NCI-H460 (cell line): ENCODE measurements at regions not wholly inside any gene's neighbourhood (a gene's known extent, or its start where the extent isn't known, plus 50 kb on each side); places are given as distances from the start of the nearest gene placed in this dataset.
A peak's percentile ranks its signal among the peaks of the same experiment; 100 is the strongest.
"Not testable (repeated sequence)": the region's sequence is repeated elsewhere in the genome, so short reads cannot be mapped to it uniquely, and the experiment has no call there.

Experiments used
- DNase-seq: peaks from one replicate; pipeline ENCODE4 v3.0.0-alpha.2; 2016; ENCODE audit warnings: low read depth; ENCODE audit errors: extremely low read depth

DNA sequence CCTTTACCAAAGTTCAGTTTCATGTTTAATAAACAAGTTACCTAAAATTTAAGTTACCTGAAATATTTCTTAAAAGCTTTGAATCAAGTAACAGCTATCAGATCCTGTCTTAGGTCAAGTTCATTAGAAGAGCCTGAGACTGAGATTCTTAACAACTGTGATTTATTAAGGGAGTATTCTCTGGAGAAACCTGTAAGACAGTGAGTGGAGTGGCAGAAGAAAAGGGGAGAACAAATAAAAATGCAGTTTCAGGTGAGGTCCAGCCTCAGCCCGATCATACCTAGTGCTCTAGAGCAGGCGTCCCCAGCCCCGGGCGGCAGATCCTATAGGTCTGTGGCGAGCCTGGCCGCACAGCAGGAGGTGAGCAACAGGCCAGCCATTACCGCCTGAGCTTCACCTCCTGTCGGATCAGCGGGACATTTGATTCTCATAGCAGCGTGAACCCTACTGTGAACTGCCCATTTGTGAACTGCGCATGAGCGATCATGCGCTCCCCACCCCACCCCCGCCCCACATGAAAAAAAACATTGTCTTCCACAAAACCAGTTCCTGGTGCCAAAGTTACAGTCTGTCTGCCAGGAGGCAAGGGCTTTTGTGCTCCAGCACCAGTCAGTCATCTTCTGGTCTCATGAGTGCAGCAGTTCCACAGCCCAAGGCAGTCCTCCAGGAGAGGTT is 59.2 kb upstream of the ADGRB3 start:
- peak; percentile 54 for DNase-seq

DNA sequence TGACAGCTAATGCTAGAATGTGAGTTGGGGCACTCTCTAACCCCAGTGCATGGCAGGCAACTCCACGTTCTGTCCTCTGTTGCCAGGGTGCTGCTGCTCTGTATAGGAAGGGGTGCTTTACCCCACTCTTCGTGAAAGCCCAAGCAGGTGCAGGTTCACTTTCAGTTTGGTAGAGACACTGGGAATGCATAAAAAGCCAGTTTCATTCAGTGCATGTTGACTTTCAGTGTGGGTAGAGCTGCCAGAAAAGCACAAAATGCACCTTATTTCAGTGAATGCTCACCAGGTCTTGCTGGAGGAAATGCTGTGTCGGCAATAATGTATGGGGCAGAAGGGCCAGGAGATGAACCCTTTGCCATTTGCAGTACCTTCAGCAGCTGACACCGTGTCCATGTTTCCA is 62.1 kb upstream of the ADGRB3 start:
- no peak for DNase-seq

DNA sequence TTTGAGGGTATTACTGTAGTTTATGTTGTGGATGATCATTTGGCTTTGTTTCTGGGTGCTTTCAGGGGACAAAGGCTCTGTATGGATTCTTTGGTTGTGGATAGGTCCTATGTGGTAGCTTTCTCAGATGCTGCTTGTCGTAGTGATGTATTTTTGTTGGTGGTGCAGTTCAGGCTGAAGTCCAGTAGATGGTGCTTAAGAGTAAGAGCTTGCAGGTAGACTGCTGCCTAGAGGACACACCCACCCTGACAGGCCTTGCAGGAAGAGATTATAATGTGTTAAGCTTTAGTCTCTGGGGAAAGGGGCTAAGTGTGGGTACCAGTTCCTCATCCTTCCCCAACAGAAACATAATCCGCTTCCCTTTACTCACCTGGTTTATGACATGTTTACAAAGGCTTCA is 62.6 kb upstream of the ADGRB3 start:
- peak; percentile 18 for DNase-seq

DNA sequence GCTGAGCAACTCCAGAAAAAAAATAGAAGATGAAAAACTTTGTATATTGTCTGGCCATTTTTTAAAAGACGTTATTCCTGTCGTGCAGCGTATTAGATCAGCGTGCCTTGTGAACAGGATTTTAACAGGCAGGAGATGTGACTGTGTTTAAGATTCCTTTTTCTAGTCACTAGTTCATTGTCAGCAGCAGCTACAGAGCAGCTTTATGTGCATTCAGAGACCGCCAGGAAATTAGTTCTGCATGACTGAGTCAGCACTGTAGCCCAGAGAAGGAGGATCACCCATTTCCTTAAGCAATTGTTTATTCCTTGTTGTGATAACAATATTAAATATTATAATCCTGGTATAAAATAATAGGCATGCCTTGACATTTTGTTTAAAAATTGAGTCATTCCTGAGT is 75.4 kb upstream of the ADGRB3 start:
- DNase-seq, result peak; percentile 62

DNA sequence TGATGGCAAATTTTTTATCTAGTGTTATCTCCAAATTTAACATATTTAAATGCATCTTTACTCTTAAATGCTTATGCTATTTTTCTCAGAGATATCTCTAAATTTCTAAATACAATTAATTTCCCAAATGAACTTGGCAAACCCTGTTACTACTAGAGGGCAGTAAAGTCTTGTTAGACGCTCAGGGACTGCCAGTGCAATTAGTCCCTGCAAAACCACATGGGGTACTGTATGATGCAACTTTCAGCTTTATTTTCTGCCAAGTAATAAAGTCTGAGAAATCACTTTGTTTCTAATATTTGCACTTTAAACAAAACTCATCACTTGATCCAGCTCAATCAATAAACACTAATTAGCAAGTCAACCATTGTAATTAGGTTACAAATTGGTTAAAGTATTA is 76.0 kb upstream of the ADGRB3 start:
- DNase-seq, result peak; percentile 65

DNA sequence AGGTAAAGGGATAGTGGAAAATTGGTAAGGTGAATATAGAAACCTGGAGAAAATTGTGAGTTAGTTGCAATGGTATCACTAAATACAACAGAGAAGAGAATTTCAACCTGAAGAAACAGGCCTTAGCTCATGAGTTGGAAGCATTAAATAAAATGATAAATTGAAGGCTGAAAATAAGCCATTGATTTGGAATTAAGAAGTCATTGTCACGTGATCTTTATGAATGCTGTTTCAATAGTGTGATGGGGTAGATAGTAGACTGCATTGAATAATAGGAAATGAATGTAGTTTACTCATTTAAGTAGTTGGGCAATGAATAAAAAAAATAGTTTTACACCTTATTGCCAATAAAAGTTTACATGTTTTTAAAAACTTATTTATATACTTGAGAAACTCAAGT is 88.5 kb upstream of the ADGRB3 start:
- DNase-seq, result no peak

DNA sequence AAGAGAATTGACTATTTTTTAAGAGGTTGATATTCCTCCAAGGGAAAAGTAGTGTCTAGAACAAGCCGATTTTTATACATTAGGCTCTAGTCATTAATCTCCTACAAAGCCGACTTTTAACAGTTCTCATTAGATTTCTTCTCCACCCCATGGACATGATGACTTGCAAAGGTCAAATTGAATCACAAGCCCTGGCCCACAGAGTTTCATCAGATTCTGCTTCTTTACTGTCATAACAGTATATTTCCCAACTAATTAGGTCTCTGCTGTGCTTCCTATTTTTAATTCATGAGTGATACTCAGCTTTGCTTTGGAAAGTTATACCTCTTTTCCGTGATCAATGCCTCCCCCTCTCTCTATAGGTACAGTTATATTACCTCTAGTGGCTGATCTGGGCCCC is 90.6 kb upstream of the ADGRB3 start:
- DNase-seq, result no peak

DNA sequence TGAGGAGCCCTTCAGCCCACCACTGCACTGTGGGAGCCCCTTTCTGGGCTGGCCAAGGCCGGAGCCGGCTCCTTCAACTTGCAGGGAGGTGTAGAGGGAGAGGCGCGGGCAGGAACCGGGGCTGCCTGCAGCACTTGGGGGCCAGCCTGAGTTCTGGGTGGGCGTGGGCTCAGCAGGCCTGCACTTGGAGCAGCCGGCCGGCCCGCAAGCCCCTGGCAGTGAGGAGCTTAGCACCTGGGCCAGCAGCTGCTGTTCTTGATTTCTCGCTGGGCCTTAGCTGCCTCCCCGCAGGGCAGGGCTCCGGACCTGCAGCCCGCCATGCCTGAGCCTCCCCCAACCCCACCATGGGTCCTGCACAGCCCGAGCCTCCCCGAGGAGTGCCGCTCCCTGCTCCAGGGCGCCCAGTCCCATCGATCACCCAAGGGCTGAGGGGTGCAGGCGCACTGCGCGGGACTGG is 101.7 kb upstream of the ADGRB3 start:
- no peak for DNase-seq

DNA sequence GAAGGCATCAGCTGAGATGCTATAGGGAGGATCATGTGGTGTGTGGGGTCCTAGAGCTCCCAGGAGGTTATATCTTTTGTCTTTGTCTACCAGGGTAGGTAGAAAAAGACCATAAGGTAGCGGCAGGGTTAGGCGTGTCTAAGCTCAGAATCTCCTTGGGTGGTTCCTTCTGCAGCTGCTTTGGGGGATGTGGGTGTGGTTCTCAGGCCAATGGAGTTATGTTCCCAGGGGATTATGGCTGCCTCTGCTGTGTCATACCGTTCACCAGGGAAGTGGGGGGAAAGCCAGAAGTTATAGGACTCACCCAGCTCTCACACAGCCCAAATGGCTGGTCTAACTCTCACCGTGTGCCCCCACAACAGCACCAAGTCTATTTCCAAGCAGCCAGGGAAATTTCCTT is 107.4 kb upstream of the ADGRB3 start:
- DNase-seq, result no peak

DNA sequence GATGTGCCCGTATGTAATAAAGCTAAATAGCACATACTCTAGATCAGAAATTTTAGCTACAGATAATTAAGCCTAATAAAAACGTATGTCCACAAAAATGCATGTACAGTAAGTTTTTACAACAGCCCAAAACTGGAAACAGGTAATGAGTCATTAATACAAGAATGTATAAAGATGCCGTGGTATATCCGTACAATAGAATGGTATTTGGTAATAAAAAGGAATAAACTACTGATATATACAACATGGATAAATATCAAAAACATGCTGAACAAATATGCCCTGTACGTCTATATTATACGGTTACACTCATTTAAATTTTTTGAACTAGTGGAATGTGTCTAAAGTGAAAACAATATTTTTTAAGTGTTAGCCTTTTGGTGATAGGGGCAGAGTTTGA is 128.2 kb upstream of the ADGRB3 start:
- no peak for DNase-seq

DNA sequence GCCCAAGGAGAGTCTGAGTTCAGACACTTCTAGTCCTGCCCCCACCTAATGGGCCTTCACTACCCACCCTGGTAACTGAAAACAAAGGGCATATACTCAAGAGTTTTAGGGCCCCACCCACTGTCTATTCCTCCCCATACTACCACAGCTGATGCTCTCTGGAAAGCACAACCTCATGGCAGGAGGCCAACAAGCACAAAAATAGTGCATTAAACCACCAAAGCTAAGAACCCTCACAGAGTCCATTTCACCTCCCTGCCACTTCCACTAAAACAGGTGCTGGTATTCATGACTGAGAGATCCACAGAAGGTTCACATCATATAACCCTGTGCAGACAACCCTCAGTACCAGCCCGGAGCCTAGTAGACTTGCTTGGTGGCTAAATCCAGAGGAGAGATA is 132.1 kb upstream of the ADGRB3 start:
- DNase-seq, result no peak

DNA sequence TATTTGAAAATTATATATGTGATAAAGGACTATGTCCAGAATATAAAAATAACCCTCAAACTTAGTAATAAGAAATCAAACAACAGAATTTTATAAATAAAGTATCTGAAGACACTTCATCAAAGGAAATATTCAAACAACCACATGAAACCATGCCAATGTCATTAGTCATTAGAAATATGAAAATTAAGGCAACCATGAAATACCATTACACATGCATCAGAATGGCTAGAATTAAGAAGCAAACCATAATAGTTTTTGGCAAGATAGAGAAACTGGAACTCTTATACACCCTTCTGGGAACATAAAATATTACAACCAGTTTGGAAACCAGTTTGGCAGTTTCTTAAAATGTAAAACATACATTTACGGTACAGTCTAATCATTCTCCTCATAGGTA is 137.2 kb upstream of the ADGRB3 start:
- DNase-seq, result no peak

DNA sequence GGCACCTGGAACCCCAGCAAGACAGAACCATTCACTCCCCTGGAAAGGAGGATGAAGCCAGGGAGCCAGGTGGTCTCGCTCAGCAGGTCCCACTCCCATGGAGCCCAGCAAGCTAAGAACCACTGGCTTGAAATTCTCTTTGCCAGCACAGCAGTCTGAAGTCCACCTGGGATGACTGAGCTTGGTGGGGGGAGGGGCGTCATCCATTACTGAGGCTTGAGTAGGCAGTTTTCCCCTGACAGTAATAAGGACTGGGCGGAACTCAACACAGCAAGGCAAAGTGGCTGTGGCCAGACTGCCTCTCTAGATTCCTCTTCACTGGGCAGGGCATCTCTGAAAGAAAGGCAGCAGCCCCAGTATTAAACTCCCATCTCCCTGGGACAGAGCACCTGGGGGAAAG is 140.2 kb upstream of the ADGRB3 start:
- not testable (repeated sequence) for DNase-seq

DNA sequence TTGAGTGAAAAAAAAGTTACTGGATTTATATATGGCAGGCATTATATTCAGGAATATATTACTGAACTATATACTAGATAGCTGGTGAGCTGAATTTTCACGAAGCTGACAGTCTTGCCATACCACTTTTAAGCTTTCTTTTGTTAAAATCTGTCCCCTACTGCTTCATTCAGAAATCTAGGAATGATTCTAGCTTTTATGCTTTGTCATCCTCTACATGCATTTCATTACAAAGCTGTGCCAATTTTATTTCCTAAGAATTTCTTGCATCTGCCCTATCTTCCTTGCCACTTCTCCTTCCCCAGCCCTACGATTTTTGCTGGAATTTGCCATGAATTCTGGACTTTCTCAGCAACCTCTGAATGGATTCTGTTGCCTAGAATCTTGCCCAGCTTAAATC is 158.5 kb upstream of the ADGRB3 start:
- peak; percentile 40 for DNase-seq

DNA sequence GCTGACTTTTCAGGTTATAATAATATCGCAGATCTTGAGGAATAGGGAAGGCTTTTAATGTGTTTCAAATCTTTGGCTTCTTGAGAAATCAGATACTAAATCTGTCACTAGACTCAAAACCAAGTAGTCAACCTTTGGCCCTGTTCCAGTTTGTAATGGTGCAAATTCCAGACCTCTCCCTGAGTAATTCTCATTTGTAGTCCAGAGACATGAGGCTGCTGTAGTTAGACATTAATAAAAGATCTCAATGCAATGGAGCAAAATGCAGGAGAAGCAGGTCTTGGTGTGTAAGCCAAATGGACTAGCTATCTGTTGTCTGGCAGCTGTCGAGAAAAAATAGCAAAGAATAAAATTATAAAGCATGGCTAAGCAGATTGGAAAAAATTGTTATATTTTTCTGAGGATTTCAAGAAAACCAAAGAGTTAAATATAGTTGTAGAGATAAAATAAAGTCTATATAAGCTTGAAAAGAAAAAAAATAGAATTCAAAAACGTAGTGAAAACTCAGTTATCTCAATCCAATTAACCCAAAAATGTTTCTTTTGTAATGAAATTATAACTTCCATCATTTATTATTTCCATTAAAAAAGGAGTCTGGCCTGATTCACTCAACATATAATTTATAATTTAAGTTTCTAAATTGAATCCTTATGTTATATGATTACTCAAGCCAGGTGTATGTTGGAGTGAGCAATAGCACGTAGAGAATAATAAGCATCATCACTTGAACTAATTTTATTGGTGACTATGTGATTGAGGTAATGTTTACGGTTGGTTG is 161.5 kb upstream of the ADGRB3 start:
- no peak for DNase-seq

DNA sequence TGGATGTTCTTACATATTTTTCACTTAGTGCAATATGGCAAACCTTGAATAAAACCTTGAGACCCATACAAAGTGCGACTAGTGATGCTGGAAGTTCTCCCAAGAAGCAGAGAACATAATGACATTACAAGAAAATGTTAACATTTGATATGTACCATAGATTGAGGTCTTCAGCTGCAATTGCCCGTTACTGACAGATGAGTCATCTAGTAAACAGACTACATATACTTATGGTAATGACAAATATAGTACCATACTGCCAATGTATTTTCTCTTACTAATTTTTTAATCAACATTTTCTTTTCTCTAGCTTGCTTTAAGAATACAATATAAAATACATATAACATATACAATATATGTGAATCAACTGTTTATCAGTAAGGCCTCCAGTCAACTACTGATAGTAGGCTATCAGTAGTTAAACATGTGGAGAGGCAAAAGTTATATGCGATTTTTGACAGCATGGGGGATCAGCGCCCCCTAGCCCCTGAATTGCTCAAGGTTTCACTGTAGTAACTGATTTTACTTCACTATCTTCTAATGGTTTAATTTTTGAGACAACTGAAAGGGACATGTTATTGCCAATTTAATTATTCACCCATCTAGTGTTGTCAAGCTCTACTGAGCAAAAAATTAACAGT is 166.7 kb upstream of the ADGRB3 start:
- no peak for DNase-seq

DNA sequence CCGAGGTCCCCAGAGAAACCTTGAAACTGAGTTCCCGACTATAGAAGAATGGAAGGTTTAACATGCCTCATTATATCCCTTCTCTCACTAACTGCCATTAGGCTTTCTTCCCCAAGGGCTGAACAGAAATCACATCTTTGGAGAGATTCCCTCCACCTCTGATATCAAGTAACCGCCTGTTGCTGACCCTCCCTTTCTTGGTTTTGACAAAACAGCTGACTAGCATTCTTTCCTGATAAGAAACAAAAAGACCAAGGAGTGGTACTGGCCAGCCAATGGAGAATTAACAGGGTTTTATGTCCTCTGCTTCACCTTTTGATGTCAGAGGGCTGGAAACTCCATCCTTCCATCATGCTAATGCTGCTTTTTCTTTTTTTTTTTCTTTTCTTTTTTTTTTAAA is 176.6 kb upstream of the ADGRB3 start:
- no peak for DNase-seq

DNA sequence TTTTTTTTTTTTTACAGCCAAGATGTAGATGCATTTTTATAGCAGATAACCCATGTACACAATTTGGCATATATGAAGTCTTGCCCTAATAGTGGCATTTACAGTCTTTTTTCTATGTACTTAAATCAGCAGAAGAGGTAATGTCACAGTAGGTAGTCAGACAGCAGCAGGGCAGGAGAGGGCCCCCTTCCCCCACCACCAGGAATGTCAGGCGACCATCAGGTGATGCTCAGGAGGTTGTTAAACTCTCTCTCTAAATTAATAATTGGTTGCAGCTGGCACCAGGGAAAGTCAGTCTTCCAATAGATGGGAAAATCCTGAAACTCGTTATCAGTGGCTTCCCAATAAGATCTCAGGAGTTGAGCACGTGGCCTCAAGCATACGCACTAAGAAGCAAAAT is 188.0 kb upstream of the ADGRB3 start:
- DNase-seq, result no peak

DNA sequence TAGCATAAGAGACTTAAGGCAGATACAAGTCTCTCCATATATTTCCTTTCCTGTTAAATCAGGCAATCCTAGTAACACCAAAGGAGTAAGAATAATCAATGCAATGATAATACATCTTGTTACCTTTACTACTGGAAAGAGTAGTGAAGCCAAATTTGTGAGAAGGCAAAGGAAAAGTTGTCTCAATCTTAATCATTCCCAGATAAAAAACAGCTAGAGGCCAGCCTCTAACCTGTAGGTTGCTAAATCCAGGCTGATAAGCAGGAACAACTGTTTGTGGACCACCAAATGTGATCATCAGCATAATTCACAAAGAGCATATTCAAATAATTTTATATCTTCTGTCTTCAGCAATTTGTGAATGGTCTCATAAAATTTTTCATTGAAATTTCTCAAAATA is 189.2 kb upstream of the ADGRB3 start:
- DNase-seq, result no peak

DNA sequence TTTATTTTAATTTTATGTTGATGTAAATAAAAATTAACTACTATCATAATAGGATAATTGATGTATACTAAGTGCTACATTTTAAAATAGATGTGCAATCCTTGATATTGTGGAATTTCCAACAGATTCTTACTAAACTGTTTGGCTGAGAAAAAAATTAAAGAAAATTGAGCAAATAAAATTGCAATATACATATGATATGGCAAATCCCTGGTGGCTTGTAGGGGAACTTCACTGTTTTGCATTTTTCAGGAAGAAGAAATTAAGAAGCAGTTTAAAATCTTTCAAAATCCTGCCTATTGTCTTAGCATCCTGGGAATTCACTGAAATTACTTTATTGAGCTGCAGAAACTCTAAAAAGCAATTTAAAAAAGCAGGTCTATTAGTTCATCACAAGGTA is 191.4 kb upstream of the ADGRB3 start:
- DNase-seq, result no peak

DNA sequence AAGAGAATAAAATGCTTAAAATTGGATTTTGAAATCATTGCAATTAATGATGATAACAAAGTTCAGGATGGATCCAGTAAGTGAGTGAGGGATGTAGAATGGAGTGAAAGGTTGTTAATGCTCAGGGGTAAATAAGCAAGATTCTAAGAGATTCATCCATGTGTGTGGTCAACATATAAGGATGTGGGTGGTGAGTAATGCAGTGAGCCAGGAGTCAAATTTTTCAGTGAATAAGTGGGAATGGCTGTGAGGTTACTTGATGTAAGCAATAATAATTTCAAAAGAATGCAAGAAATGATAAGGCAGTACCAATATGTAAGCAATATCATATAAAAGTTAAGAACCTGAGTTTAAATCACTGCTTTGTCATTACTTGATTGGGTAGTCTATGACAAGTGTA is 207.5 kb upstream of the ADGRB3 start:
- no peak for DNase-seq

DNA sequence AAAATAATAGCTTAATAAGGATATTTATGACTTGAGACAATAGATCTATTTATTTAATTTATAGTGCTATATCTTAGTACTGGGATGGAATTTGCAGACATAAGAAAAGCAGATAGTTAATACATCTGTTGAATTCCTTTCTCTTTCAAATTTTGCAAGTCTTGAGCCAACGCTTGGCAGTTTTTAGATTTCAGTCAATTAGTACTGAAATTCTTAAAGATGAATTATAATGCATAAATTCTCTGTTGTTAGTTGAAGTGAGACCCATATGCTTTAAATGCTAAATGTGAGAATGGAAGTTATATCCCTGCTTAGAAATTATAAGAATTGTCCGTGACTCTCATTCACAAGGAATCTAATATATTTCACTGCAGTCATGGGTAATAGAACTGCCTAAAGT is 225.1 kb upstream of the ADGRB3 start:
- DNase-seq, result no peak
